Sigmoid colon (tissue), 4 donors: ENCODE measurements at regions not wholly inside any gene's neighbourhood (a gene's known extent, or its start where the extent isn't known, plus 50 kb on each side); places are given as distances from the start of the nearest gene placed in this dataset.

ENCODE experiments used
- POLR2A ChIP-seq, 2 donors: fragments of 450-650 bp; IDR thresholded peaks; one replicate each; pipeline ENCODE4 v1.6.1; 2016; ENCODE audit warnings: antibody characterized with exemption in 2 of 2, mild to moderate bottlenecking in 2 of 2, moderate library complexity in 2 of 2
- POLR2AphosphoS5 ChIP-seq, 4 donors: sonication (generic); formaldehyde crosslinking; IDR thresholded peaks; one replicate each; pipeline ENCODE4 v1.6.1; 2017; ENCODE audit warnings: antibody characterized with exemption in 4 of 4
- TF ChIP-seq, protein P1 (sequence below), 4 experiments: fragments of 450-650 bp in 3 of 4; fragments of 200-600 bp in 1 of 4; IDR thresholded peaks; one replicate each; pipeline ENCODE4 v1.5.1; 2016 to 2019; ENCODE audit warnings: antibody characterized with exemption in 4 of 4, mild to moderate bottlenecking in 3 of 4, moderate library complexity in 2 of 4

DNA sequence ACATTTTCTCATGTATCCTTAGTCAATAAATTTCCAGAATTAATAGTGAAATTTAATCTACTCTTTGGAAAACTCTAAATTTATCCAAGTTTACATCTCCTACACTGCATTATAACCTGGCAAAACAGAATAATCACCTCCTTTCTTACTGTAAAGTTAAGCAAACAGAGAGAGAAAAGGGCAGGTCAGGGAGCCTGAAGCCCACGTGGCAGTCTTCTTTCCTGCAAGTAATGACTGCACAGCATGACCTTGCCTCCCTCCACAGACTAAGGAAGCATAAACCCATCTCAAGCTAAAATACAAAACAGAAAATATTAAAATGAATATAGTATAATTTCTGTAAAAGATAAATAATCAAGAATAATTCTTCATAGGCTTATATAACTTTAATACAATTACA lies 1153.0 kb downstream of the C4orf33 start:
- TF ChIP-seq, protein P1, sequence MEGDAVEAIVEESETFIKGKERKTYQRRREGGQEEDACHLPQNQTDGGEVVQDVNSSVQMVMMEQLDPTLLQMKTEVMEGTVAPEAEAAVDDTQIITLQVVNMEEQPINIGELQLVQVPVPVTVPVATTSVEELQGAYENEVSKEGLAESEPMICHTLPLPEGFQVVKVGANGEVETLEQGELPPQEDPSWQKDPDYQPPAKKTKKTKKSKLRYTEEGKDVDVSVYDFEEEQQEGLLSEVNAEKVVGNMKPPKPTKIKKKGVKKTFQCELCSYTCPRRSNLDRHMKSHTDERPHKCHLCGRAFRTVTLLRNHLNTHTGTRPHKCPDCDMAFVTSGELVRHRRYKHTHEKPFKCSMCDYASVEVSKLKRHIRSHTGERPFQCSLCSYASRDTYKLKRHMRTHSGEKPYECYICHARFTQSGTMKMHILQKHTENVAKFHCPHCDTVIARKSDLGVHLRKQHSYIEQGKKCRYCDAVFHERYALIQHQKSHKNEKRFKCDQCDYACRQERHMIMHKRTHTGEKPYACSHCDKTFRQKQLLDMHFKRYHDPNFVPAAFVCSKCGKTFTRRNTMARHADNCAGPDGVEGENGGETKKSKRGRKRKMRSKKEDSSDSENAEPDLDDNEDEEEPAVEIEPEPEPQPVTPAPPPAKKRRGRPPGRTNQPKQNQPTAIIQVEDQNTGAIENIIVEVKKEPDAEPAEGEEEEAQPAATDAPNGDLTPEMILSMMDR (IDR thresholded peaks at IDR 0.05), result no peak
- TF ChIP-seq POLR2AphosphoS5 (IDR thresholded peaks at IDR 0.05) (no peak), POLR2A (IDR thresholded peaks at IDR 0.05) (no peak)
